ENCODE measurements at regions not wholly inside any gene's neighbourhood (a gene's known extent, or its start where the extent isn't known, plus 50 kb on each side); places are given as distances from the start of the nearest gene placed in this dataset.

DNA sequence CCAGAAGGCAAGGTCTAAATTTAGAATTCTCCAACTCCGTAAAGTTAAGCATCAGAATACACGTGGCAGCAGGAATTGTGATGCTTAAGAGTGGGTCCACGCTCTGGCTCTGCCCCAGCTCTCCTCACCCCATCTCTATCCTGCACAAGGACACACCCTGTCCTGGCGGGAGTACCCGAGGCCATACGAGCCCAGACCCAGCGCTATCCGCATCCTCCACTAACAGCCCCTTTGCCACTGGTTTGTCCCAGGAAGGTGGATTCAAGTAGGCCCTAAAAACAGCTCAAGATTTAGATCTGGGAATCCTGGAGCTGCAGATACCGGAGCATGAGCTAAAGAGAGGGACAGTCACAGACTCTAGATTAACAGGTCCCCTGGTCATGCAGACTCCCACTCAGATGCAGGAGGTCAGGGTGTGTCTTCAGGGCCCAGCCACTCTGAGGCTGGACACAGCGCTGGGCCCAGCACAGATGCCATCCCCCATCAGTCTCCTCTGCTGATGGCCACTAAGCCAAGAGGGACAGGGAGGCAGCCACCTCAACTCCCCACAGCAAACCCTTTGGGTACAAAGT is 393.3 kb downstream of the NPHP4 start:
- Histone ChIP-seq H3K4me3 (no peak overlapping the region), H3K36me3 (no peaks in the 10 kb centered on the region), H3K27ac (no peak overlapping the region), H3K4me1 (peaks cover 0 to 7% (median 0%) of the 10 kb centered on the region in 12 donors), H3K27me3 (peaks cover 0 to 23% (median 2%) of the 10 kb centered on the region in 9 donors), H3K9me3 (no peaks in the 10 kb centered on the region)
- WGBS, 4 donors = 63 to 66% (median 64%) methylated on average over 10 of the region's 10 CpGs
- no peak for ATAC-seq
- peak in 1 of 12 donors; percentile 2 for TF ChIP-seq CTCF (IDR thresholded peaks at IDR 0.05)
- no peak for TF ChIP-seq POLR2A (IDR thresholded peaks at IDR 0.05)
- no peak for DNase-seq
- intact Hi-C loops (cut with DNase I) = no loop called here

- Histone ChIP-seq H3K4me3 (no peak overlapping the region), H3K36me3 (no peaks in the 10 kb centered on the region), H3K9me3 (no peaks in the 10 kb centered on the region), H3K27me3 (peaks cover 0 to 28% (median 4%) of the 10 kb centered on the region in 9 donors), H3K27ac (no peak overlapping the region), H3K4me1 (peaks cover 0 to 7% (median 0%) of the 10 kb centered on the region in 12 donors)
- DNase-seq (peak in 1 of 5 donors; percentile 29), ATAC-seq (peak in 2 of 4 donors; percentile 47 to 73)
- WGBS, 4 donors = 28 to 44% (median 42%) methylated on average over 10 of the region's 10 CpGs
- TF ChIP-seq CTCF (IDR thresholded peaks at IDR 0.05) (no peak), POLR2A (IDR thresholded peaks at IDR 0.05) (no peak)
- intact Hi-C loops (cut with DNase I) = no loop called here
These were observed 394.0 kb downstream of the NPHP4 start for GRCh38 chr1:5597991-5598823.

DNA sequence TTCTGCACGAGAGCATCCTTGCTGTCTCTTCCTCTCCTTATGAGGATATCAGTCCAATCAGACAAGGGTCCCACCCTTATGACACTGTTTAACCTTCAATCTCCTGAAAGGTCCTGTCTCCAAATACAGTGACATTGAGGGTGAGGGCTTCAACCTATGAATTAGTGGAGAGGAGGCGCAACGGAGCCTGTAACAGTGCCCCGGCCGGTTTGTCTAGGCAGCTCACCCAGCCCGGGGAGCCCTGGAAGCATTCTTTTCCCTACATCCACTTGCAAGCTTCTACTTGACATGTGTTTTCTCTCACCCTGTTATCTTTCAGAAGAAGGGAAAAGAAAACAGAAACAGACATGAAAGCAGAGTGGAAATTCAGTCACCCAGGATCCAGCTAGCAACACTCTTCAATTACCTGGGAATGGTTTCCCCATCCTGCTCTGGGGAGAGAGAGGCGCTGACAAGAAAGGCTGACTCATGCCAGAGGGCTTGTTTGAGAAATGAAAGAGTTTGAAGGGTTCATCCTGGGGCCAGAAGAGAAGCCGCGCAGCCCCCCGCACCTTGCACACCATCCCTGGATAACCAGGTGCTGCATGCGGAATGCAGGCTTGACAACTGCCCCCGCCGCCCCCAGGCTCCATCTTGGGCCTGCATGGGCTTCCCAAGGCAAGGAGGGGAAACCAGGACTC is 394.9 kb downstream of the NPHP4 start:
- Histone ChIP-seq H3K27me3 (peaks cover 0 to 32% (median 4%) of the 10 kb centered on the region in 9 donors), H3K4me1 (peaks cover 0 to 7% (median 0%) of the 10 kb centered on the region in 12 donors), H3K9me3 (peaks cover 0 to 3% (median 0%) of the 10 kb centered on the region in 12 donors), H3K4me3 (no peak overlapping the region), H3K27ac (no peak overlapping the region), H3K36me3 (no peaks in the 10 kb centered on the region)
- ATAC-seq (no peak), DNase-seq (no peak)
- intact Hi-C loops (cut with DNase I) = no loop called here
- 53 to 62% (median 56%) methylated on average over 13 of the region's 13 CpGs for WGBS, 4 donors
- TF ChIP-seq CTCF (IDR thresholded peaks at IDR 0.05) = no peak
- TF ChIP-seq POLR2A (IDR thresholded peaks at IDR 0.05) = no peak

DNA sequence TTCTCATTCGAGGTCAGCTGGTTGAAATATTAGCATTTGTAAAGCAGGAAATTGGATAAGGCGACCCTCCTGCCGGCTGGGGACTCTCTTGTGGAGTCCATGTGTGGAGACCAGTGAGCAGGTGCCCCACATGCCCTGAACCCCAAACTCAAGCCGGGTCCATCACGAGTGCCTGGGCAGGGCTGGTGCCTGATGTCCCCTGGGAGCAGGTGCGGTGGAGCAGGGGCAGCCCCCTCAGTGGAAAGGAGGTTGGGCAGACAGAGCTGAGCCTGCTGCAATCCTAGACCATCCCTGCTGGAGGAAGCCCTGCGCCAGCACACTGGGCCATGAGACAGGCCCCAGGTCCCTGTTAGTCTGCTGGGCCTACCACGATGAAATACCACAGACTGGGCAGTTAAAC is 395.6 kb downstream of the NPHP4 start:
- Histone ChIP-seq H3K27me3 (peaks cover 0 to 32% (median 4%) of the 10 kb centered on the region in 9 donors), H3K36me3 (no peaks in the 10 kb centered on the region), H3K27ac (no peak overlapping the region), H3K4me3 (no peak overlapping the region), H3K4me1 (peaks cover 0 to 7% (median 0%) of the 10 kb centered on the region in 12 donors), H3K9me3 (peaks cover 0 to 8% (median 0%) of the 10 kb centered on the region in 12 donors)
- WGBS, 4 donors = 71 to 80% (median 77%) methylated on average over 7 to 8 of the region's 8 CpGs
- intact Hi-C loops (cut with DNase I) = no loop called here
- no peak for DNase-seq
- no peak for ATAC-seq
- no peak for TF ChIP-seq CTCF (IDR thresholded peaks at IDR 0.05)
- TF ChIP-seq POLR2A (IDR thresholded peaks at IDR 0.05) = no peak

Data from heart left ventricle (tissue), 16 donors.